IPS DF 4.7 (cell line): ENCODE measurements at regions not wholly inside any gene's neighbourhood (a gene's known extent, or its start where the extent isn't known, plus 50 kb on each side); places are given as distances from the start of the nearest gene placed in this dataset.

Experiments used
- DNase-seq: peaks from one replicate; pipeline ENCODE4 v3.0.0-alpha.2; 2013; ENCODE audit warnings: low spot score; ENCODE audit errors: extremely low read depth

DNA sequence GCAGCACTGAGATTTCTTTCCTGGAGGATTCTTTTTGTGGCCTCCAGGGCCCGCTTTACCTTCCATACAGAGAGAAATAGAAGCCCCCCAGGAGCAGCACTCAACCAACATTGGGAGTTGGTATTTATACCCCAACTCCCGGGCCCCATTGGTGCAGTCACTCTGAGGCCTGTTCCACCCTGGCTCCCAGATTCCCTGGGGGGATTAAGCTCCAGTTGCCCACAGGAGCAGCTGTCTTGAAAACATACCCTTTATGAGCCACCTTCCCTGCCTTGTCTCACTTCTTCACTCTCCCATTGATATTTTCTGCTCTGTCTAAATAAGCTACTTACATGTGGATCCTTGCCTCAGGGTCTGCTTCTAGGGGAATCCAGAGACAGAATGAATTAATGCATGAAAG, 167.8 kb downstream of the KATNIP start:
- DNase-seq, result no peak

DNA sequence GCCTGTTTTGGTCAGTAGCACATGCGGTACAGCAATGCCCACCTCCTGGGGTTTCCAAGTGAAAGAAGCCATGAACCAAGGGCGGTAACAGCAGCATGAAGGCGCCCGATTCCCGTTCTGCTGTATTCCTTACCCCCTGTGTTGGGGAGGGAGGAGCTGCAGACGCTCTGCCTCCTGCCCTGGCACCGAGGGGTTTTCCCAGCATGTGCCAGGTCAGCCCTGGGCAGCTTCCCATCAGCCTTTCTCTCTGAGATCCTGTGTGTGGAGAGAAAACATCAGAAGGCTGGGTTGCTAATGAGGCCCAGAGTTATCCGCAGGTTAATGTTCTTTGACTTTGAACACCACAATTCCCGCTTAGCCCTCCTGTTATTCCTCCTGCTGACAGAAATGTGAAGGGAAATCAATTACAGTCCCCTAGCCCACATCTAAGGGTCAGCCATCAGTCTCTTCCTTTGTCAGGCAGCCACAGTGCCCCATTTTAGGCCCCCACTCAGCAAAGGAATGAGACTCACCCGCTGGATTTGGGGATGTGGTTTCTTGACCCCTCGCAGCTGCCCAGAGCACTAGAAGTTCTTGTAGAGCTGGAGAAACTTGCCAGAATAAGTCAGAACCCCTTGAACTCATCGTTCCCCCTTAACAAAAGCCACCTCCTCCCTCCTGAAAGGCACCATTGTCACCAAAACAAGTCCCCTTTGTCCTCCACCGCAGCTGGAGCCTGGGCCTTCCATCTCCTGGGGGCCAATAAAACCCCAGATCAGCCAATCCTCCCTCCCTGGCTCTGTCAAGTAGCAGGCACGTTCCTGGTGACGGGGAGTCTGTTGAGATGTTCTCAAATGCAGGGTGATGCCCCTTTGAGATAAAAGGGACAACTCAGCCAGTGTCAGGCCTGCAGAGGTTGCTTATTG, 168.5 kb downstream of the KATNIP start:
- DNase-seq, result no peak

DNA sequence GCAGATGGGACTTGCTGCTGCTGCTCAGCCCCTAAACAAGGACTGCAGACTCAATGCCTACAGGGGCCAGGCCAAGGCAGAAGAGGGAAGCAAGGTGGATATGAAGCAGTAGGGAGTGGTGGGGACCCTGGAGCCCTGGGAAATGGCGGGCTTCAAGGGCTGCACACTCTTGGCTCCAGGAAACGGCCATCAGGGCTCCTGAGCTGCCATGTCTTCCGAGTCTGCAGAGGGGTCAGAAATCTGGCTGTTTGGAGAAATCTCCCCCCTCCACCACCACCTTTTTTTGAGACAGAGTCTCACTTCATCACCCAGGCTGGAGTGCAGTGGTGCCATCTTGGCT, 169.1 kb downstream of the KATNIP start:
- no peak for DNase-seq

DNA sequence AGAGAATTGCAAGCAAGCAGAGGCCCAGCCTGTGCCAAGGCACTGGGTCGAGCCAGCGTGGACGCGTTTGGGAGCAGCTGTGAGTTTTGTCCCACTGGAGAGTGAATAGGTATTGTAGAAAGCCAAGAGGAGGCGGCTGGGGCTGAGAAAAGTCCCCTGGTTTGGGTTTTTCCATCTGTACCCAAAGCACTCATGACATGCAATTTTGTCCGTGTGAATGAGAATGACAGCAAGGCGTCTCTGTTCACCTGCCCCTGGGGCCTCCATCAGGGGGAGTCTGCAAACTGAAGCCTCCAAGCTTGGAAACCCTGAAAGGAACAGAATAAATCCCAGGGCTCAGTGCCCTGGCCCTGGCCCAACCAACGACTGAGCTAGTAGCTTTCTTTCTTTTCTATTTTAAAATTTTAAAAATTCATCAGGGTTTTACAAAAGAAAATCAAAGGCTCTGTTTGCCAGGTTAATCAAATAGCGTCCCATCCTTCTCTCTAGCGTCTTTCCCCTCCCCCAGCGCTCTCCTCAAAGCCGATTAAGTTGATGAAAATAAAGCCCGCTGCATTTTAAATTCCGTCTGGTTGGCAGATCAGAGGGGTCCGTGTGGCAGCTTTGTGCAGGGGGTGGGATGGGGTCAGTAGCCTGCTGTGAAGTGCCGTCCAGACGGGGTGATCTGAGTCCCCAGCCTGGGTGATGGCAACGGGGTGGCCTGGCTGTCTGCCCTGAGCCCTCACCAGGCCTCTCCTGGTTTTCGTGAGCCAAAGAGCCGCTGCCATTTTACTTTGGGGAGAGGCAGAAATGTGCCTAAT, 171.0 kb downstream of the KATNIP start:
- DNase-seq, result no peak

DNA sequence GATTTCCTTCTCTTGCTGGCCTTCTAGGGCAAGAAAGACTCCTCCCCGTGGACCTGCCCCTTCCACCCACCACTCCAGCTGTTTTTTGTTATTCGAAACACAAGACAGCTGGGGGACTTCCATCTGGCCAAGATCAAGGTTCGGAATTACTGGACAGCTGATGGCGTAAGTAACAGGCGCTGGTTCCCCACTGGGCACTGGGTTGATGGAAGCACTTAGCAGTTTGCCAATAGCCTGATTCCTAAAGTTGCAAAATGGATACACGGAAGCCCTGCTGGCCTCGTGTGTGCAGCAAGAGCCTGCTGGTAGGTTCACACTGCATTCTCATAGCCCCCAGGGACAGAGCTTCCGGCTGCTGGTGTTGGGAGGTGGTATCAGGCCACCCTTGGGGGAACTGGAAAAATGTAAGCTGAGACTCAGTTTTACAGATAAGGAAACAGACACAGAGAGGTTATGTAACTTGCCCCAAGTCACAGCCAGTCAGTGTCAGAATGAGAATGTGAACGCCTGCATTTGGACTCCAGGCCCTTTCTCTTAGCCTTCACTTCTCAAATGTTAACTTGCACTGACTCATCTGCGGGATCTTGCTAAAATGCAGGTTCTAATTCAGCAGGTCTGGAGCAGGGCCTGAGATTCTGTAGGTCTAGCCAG, 171.7 kb downstream of the KATNIP start:
- DNase-seq, result no peak

DNA sequence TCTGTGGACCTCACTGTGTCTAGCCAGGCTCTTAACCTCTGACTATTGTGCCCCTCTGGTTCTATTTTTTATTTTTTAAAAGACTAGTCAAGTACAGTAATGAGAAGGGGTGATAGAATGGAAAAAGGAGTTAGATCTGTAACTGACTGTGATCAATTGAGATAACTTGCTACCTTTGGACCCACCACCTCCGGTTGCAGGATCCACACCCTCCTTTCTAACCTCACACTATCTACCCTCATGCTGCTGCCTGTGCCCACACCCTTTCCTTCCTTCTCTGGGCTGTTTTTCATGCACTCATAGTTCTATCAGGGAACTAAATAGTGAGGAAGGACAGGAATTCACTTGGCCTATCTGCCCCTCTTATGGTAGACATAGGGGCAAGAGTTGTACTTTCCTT, 172.3 kb downstream of the KATNIP start:
- DNase-seq, result no peak

DNA sequence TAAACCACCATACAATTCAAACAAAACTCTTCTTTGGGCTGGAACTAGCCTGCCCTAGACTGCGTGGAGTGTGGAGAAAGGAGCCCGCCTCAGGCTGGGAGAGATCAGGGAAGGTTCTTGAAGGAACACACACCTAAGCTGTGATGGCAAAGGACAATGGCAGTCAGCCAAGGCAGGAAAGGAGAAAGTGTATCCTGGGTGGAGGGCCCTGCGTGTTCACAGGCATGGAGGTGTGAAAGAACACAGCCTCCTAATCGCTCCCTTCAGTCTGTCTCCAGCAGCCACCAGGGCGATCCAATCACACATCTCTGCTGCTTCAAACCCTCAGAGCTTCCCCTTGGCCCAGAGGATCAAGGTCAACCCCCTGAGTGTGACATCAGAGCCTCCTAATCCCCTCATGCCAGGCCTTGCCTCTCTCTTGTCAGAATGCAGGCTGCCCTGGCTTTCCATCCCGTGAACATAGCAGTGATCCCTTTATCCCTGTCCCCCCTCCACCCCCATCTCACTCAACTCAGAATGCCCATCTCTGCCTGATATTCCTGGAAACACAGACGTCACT, 173.0 kb downstream of the KATNIP start:
- no peak for DNase-seq

DNA sequence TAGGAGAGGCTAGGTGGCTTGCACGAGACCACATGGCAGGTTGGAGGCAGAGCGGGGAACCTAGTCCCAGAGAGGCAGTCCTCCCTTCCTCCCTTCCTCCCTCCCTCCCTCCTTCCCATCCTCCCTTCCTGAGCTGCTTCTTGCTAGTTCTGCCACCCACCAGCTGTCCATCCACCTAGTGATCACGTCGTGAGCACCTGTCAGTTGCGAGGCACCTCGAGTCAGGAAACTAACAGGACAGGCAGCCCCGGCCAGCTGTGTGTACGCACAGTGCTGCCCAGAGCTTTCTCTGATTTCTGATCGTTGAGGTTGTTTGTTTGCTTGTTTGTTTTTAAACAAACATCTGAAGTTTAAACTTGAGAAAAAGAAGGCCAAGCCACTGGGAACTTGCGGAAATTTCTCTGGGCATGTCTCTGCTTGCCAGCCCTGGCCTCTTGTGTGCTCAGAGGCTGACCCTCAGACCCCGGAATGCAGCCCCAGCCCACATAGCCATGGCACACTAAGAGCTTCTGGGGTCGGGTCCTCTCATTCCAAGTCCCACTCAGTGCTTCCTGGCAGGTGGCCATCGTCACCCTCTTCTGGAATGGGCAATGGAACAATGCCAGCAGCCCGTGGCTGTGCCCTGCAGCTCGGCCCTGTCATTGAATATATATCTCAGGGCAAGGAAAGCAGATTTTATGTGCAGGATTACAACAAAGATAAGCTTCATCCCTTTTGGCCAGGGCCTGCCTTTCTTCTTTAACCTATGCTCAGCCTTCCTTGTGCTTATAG, 174.0 kb downstream of the KATNIP start:
- DNase-seq, result no peak

DNA sequence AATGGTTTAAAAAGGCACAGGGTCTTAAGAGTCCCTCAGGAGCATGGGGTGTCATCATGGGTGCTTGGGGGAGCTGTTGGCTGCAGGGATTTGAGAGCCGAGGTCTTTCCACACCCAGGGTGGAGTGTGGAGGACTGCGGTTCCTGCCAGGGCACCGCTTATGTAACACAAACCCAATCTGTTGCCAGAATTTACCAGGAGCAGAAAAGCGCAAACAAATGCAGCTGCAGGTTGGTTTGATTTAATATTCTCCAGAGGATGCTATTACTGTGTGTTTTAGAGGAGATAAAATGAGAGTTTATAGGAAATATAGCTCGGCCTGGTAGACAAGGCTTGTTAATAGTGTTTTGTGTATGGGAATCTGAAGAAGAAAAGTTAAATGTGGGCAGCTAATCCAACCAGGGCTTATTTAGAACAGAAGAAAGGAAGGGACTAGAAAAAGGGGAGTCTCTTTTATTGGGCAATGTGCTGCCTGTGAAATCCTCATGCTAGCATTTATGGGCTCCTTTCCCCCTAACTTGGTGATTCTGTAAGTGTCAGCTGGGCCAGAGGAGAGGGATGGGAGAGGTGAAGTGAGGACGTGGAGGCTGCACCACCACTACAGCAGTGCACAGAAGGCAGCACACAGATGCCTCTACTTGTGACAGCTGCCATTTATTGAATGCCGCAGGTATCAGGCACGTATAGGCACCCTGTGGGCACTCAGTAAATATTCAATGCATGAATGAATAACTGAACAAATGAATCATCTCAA, 174.7 kb downstream of the KATNIP start:
- no peak for DNase-seq

DNA sequence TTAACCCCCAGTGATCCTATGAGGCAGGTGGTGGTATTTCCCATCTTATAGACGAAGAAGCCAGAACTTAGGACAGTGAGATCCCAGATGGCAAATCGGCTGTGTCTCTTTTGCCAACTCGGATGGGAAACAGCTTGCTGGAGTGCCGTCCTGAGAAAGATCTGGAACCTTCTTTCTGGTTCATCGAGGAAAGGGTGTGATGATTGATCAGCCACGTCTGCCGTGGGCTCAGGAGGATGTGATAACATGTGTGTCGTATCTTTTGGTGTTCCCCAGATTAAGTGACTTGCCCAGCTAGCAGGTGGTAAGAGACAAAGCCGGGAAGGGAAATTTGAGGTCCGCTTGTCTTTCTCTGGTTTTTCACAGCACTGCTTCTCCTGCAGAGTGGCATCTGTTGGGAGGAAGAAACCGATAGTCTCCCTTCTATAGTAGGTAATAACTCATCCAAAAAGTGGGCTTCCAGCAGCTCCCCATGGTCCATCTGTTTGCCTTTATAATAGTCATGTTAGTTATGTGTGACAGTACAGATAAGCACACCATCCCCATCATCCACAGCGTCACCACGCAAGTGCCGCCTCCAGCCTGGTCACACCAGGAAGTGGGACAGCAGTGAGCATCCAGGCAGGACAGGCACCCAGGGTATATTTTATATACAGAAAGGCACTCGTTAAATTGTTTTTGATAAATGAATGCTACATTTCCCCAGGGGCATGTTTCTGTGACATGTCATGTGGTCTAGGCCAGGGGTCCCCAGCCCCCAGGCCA, 175.5 kb downstream of the KATNIP start:
- DNase-seq, result no peak

DNA sequence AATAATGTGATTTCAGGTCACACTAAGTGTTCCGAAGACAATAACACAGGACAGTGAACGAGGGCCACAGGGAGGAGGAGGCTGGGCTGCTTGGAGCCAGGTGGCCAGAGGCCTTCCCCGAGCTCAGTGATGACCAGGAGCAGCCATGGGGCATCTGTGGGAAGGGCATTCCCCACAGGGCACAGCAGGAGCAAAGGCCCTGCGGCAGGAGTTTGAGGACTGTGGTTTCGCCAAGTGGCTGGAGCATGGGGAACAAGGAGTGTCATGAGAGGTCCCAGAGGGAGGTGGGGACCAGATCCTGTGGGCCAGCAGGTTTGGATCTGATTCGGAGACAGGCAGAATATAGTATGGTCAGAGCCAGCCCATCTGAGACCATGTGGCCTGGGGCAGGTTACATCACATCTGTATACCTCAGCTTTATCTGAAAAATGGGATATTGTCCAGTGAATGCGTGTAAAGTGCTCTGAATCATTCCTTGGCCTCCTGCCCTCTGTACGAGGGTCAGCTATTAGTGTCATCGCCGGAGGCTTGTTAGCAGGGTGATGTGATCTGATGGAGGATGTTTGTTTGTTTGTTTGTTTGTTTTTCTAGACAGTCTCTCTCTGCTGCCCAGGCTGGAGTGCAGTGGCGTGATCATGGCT, 176.8 kb downstream of the KATNIP start:
- DNase-seq, result no peak

DNA sequence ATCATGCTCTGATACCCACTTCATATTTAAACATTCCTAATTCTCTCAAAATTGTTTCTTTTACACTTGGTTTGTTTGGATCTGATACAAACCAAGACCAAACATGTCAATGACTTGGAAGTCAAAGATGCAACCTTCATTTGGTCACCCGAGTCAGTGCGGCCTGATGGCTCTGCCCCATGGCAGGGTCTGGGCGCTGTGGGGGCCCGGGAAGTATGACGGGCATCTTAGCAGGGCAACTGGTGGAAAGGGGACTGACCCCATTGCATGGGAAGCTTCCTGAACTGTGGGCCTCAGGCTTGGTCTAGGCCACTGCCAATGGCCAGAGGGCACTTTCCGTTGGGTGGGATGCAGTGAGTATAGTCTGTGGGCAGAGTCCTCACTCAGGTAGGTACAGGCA, 178.0 kb downstream of the KATNIP start:
- no peak for DNase-seq

DNA sequence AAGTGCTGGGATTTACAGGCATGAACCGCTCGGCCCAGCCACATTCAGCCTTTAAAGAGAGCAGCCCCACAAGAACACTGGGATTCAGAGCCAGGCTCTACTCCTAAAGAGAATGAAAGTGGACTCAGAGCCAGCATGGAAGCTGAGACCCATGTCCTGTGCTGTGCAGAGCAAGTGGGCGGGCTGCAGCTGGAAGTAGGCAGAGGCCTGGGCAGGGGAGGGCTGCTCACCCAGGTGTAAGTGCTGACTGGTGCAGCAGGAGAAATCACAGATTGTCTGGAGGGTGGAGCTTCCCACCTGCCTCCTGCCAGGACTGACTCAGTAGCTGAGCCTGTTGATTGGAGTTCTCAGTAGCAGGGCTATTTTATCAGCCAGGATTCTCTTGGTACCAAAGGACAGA, 178.7 kb downstream of the KATNIP start:
- no peak for DNase-seq

DNA sequence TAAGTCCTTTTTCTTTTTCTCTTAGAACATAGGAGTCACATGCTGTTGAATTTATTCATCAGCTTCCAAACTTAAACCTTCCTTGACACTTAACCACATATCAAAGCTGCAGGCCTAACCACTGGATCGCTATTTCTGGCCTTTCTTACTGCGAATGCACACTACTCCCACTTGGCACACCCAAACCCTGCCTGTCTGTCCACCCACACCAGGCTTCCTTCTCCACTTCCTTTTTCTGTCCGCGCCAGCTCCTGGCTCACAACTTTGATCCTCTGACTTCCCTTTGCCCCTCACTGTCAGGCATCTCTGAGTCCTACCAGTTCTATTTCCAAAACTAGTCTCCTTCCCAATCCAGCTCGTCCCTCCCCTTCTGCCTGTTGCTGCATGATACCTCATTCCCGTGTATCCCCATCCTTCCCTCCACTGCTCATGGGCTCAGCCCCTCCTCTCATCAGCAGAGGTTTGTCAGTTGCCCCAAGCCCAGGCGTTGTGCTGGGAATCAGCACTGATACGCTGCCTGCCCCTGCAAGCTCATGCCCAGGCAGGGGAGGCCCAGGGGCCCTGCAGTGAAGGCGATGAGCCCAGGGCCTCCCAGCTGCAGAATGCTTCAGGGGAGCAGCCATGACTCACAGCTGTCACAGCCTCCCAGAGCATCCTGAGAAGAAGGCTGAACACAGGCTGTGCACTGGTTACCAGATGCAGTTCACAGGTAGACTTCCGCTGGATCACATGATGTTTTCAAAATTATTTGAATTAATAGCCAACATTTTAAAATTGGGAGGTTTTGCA, 179.8 kb downstream of the KATNIP start:
- DNase-seq, result no peak

DNA sequence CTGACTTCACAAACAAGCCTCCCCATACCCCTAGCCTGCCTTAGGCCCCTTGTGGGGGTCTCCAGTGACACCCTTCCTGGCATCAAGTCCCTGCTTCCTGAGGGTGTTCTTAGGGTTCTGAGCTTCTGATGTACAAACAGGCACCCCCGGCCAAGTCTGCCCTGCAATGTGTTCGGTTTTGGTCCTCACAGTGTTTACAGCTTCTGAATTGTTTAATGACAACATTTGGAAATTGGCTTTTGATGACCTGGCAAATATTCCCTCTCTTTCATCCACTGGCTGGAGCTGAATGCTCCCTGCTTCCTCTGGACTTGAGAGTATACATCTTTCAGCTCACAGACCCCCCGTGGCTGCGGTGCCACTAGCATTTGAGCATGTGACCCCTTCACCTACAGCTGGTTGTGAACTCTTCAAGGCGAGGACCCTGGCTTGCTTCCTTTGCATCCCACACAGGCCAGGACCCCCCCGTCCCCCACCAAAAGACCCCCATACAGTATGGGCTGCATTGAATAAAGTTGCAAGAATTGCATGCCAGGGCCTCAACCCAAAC, 180.8 kb downstream of the KATNIP start:
- no peak for DNase-seq

DNA sequence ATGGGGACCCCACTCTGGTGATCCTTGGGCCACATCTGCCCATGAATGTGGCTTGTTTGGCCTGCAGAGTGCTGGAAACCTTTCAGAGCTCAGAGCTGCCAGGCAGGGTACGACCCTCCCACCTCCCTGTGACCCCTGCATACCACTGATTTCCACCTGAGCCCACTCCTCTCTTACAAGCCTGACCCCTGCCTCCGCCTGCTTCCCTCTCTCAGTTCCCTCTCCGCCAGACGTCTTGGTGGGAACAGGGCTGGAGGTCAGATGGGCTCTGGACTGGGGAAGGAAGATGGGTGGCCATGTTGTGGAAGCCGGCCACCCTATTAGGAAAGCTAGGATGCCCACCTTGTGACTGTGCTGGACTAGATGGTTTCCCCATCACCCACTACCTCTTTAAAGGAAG, 185.1 kb downstream of the KATNIP start:
- DNase-seq, result no peak

DNA sequence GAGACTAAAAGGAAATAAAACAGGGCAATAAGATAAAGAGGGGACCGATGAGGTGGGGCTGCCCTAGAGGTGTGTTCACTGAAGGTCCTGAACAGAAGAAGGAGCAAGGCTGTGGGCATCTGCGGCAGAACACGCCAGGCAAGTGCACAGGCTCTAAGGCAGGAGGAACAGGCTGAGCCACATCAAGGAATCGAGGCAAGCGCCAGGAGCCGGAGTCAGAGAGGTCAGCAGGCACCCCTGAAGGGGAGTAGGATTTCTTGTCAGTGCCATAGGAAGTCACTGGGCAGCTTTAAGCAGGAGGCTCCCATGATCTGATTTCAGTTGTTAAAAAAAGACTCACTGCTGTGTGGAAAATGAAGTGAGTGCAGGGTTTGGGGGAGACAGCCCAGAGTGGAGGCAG, 186.5 kb downstream of the KATNIP start:
- no peak for DNase-seq

DNA sequence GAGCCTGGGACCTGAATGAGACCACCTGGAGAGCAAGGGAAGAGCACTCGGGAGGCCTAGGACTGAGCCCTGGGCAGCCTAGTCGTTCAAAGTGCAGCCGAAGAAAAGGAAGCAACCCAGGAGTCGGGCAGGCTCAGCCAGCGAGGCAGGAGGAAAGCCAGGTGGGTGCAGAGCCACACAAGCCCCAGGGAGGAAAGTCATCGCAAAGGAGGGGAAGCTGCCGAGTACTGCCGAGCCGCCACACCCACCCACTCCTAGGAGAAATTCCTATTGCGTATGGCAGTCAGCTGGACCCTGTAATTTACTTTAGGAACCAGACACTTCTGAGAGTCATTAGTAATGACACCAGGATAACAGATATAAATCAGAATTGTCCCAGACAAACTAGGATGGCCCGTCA, 187.6 kb downstream of the KATNIP start:
- no peak for DNase-seq
